C4-2B (cell line): ENCODE measurements at regions not wholly inside any gene's neighbourhood (a gene's known extent, or its start where the extent isn't known, plus 50 kb on each side); places are given as distances from the start of the nearest gene placed in this dataset.
"Not testable (repeated sequence)": the region's sequence is repeated elsewhere in the genome, so short reads cannot be mapped to it uniquely, and the experiment has no call there.

ENCODE experiments used
- H3K27ac ChIP-seq: fragments of 450-650 bp; 2 replicates; pipeline ENCODE4 v1.5.1; 2017
- CTCF ChIP-seq: fragments of 450-650 bp; conservative IDR thresholded peaks from 2 replicates; pipeline ENCODE4 v1.5.1; 2017; ENCODE audit warnings: mild to moderate bottlenecking
- ZFX ChIP-seq: fragments of 450-650 bp; IDR thresholded peaks from 2 replicates; pipeline ENCODE4 v1.6.1; 2017

GRCh38 chr14:106347291-106347778 lies 821.0 kb downstream of the TMEM121 start:
- H3K27ac ChIP-seq, result no peak overlapping the region
- TF ChIP-seq CTCF (no peak), ZFX (no peak)

- TF ChIP-seq CTCF, result no peak
- no peak for TF ChIP-seq ZFX
- no peak overlapping the region for H3K27ac ChIP-seq
Observed at GRCh38 chr14:106347890-106348755, 821.7 kb downstream of the TMEM121 start.

GRCh38 chr14:106348873-106349540 lies 822.6 kb downstream of the TMEM121 start:
- H3K27ac ChIP-seq, result not testable (repeated sequence)
- peak; percentile 90 for TF ChIP-seq CTCF

GRCh38 chr14:106349678-106350457 lies 823.5 kb downstream of the TMEM121 start:
- not testable (repeated sequence) for H3K27ac ChIP-seq

GRCh38 chr14:106355007-106355791 lies 828.8 kb downstream of the TMEM121 start:
- H3K27ac ChIP-seq, result not testable (repeated sequence)

GRCh38 chr14:106355881-106356642 lies 829.7 kb downstream of the TMEM121 start:
- not testable (repeated sequence) for H3K27ac ChIP-seq

- not testable (repeated sequence) for H3K27ac ChIP-seq
Observed at GRCh38 chr14:106356643-106356930, 830.2 kb downstream of the TMEM121 start.

GRCh38 chr14:106359157-106359887 lies 832.9 kb downstream of the TMEM121 start:
- H3K27ac ChIP-seq, result not testable (repeated sequence)

- H3K27ac ChIP-seq, result not testable (repeated sequence)
Observed at GRCh38 chr14:106365371-106365770, 839.0 kb downstream of the TMEM121 start.

- not testable (repeated sequence) for H3K27ac ChIP-seq
Observed at GRCh38 chr14:106365894-106366293, 839.5 kb downstream of the TMEM121 start.

GRCh38 chr14:106366971-106367370 lies 840.6 kb downstream of the TMEM121 start:
- H3K27ac ChIP-seq, result not testable (repeated sequence)

GRCh38 chr14:106369456-106369855 lies 843.1 kb downstream of the TMEM121 start:
- H3K27ac ChIP-seq, result not testable (repeated sequence)
